ENCODE measurements at regions not wholly inside any gene's neighbourhood (a gene's known extent, or its start where the extent isn't known, plus 50 kb on each side); places are given as distances from the start of the nearest gene placed in this dataset.
"Not testable (repeated sequence)": the region's sequence is repeated elsewhere in the genome, so short reads cannot be mapped to it uniquely, and the experiment has no call there.

DNA sequence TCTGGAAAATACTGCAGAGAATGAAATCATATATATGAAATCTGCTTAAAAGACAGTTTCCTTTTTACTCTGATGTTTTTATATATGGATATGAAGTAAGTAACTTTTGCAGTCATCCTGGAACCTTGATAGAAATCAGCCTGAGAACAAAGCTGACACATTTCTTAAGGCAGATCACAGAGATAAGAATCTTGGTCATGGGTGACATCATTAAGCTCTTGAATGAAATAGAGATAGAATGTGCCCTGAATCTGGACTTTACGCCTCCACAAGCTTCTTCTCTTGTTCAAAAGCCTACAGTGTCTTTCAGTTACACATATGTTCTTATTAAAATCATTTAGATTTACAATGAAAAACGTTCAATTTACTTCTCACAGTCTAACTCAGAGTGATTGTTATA lies 319.1 kb upstream of the CNTNAP2 start:
- no peaks in the 10 kb centered on the region for H3K27me3 ChIP-seq

DNA sequence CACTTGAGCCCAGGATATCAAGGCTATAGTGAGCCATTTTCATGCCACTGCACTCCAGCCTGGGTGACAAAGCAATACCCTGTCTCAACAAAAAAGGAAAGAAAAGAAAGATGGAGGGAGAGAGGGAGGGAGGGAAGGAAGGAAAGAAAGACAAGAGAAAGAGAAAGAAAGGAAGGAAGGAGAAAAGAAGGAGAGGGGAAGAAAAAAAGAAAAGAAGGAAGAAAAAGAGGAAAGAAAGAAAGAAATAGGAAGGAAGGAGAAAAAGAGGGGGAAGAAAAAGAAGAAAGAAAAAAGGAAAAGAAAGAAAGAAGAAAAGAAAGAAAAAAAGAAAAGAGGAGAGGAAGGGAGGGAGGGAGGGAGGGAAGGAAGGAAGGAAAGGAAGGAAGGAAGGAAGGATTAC lies 321.5 kb upstream of the CNTNAP2 start:
- Histone ChIP-seq H2AFZ (no peak overlapping the region), H3K36me3 (replicated peaks; ENCODE audit: insufficient read depth, low read depth) (no peaks in the 10 kb centered on the region), H3K9me2 (replicated peaks; ENCODE audit: insufficient read depth) (no peaks in the 10 kb centered on the region), H3K4me2 (no peak overlapping the region), H3K27ac (no peak overlapping the region), H3K4me3 (no peak overlapping the region), H3K9me3 (ENCODE audit: low read depth) (no peaks in the 10 kb centered on the region), H3K4me1 (ENCODE audit: insufficient read depth) (no peaks in the 10 kb centered on the region), H3K27me3 (no peaks in the 10 kb centered on the region), H4K20me1 (ENCODE audit: insufficient read depth, poor library complexity, severe bottlenecking) (no peaks in the 10 kb centered on the region), H3K79me2 (no peaks in the 10 kb centered on the region)
- TF ChIP-seq EZH2phosphoT487 (IDR thresholded peaks at IDR 0.05; ENCODE audit: low read depth, severe bottlenecking, unreplicated experiment) (no peak), EZH2 (IDR thresholded peaks at IDR 0.05; ENCODE audit: borderline replicate concordance) (no peak)
- TF ChIP-seq, protein P1, sequence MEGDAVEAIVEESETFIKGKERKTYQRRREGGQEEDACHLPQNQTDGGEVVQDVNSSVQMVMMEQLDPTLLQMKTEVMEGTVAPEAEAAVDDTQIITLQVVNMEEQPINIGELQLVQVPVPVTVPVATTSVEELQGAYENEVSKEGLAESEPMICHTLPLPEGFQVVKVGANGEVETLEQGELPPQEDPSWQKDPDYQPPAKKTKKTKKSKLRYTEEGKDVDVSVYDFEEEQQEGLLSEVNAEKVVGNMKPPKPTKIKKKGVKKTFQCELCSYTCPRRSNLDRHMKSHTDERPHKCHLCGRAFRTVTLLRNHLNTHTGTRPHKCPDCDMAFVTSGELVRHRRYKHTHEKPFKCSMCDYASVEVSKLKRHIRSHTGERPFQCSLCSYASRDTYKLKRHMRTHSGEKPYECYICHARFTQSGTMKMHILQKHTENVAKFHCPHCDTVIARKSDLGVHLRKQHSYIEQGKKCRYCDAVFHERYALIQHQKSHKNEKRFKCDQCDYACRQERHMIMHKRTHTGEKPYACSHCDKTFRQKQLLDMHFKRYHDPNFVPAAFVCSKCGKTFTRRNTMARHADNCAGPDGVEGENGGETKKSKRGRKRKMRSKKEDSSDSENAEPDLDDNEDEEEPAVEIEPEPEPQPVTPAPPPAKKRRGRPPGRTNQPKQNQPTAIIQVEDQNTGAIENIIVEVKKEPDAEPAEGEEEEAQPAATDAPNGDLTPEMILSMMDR (IDR thresholded peaks at IDR 0.05; ENCODE audit: poor library complexity) = no peak
- DNase-seq (ENCODE audit: low spot score) = no peak

More for the DNA sequence above, 319.1 kb upstream of the CNTNAP2 start:
- H3K4me1 ChIP-seq (ENCODE audit: insufficient read depth) = no peaks in the 10 kb centered on the region
- no peaks in the 10 kb centered on the region for H3K79me2 ChIP-seq
- H3K4me2 ChIP-seq = no peak overlapping the region
- no peak overlapping the region for H3K27ac ChIP-seq
- no peaks in the 10 kb centered on the region for H3K36me3 ChIP-seq (replicated peaks; ENCODE audit: insufficient read depth, low read depth)
- no peak for DNase-seq (ENCODE audit: low spot score)
- WGBS (ENCODE audit: low lambda C conversion rate, missing lambda C conversion rate) = 56% methylated on average over 2 of the region's 2 CpGs
- no peaks in the 10 kb centered on the region for H4K20me1 ChIP-seq (ENCODE audit: insufficient read depth, poor library complexity, severe bottlenecking)
- TF ChIP-seq EZH2phosphoT487 (IDR thresholded peaks at IDR 0.05; ENCODE audit: low read depth, severe bottlenecking, unreplicated experiment) (no peak), EZH2 (IDR thresholded peaks at IDR 0.05; ENCODE audit: borderline replicate concordance) (no peak)
- TF ChIP-seq, protein P1 (IDR thresholded peaks at IDR 0.05; ENCODE audit: poor library complexity) = no peak
- no peaks in the 10 kb centered on the region for H3K9me3 ChIP-seq (ENCODE audit: low read depth)
- H2AFZ ChIP-seq = no peak overlapping the region
- no peaks in the 10 kb centered on the region for H3K9me2 ChIP-seq (replicated peaks; ENCODE audit: insufficient read depth)
- no peak overlapping the region for H3K4me3 ChIP-seq

DNA sequence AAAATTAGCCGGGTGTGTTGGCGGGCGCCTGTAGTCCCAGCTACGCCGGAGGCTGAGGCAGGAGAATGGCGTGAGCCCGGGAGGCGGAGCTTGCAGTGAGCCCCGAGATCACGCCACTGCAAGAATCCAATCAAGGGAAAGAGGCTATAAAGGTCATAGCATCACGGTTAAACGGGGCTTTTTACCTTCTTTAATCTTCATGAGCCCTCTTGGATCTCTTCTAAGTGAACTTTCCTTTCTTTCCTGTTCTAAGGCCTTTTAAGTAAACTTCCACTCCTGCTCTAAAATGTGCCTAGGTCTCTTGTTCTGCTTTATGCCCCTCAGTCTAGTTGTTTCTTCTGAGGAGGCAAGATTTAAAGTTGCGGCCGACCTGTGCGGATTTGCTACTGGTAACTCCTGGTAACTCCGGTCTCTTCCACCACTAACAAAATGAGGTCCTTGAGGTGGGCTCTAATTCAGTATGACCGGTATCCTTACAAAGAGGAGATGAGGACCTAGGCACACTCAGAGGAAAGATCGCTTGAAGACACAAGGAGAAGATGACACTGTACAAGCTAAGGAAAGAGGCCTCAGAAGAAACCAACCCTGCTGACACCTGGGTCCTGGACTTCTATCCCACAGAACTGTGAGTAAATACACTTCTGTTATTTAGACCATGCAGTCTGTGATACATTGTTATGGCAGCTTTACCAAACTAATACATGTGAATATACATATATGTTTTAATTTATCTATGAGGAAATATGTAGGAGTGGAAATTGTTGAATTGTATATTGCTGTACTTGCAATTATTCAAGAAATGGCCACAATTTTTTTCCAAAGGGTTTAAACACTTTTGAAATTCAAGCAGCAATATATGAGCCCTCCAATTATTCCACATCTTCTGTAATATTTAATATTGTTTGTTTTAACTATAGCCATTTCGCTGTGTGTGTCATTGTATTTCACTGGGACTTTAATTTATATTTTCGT lies 331.5 kb upstream of the CNTNAP2 start:
- TF ChIP-seq EZH2 (IDR thresholded peaks at IDR 0.05; ENCODE audit: borderline replicate concordance) = no peak
- TF ChIP-seq, protein P1 (IDR thresholded peaks at IDR 0.05; ENCODE audit: poor library complexity) = no peak
- no peak for TF ChIP-seq EZH2phosphoT487 (IDR thresholded peaks at IDR 0.05; ENCODE audit: low read depth, severe bottlenecking, unreplicated experiment)
- Histone ChIP-seq H3K4me2 (no peak overlapping the region), H3K36me3 (replicated peaks; ENCODE audit: insufficient read depth, low read depth) (no peaks in the 10 kb centered on the region), H3K4me1 (ENCODE audit: insufficient read depth) (no peaks in the 10 kb centered on the region), H3K79me2 (no peaks in the 10 kb centered on the region), H3K27me3 (no peaks in the 10 kb centered on the region), H3K9me3 (ENCODE audit: low read depth) (no peaks in the 10 kb centered on the region), H3K27ac (no peak overlapping the region), H2AFZ (no peak overlapping the region), H4K20me1 (ENCODE audit: insufficient read depth, poor library complexity, severe bottlenecking) (no peaks in the 10 kb centered on the region), H3K4me3 (no peak overlapping the region), H3K9me2 (replicated peaks; ENCODE audit: insufficient read depth) (no peaks in the 10 kb centered on the region)
- WGBS (ENCODE audit: low lambda C conversion rate, missing lambda C conversion rate) = 89% methylated on average over 20 of the region's 20 CpGs
- DNase-seq (ENCODE audit: low spot score) = no peak

DNA sequence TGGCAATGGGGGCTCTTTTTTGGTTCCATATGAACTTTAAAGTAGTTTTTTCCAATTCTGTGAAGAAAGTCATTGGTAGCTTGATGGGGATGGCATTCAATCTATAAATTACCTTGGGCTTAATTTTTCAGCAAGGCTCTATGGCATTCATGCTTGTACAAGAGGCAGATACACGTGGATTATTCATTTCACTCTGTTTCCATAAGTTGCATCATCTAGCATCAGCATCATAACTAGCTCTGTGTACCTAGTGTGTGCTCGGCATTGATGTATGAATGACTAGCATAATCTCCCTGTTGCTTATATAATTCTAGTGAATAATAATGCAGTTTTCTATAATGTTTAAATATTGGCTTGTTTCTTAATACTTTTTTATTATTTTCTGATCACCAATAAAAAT lies 335.2 kb upstream of the CNTNAP2 start:
- not testable (repeated sequence) for H3K79me2 ChIP-seq; H2AFZ ChIP-seq; H3K4me2 ChIP-seq; H3K4me1 ChIP-seq (ENCODE audit: insufficient read depth); H3K9me2 ChIP-seq (replicated peaks; ENCODE audit: insufficient read depth); H3K4me3 ChIP-seq; H3K9me3 ChIP-seq (ENCODE audit: low read depth); H4K20me1 ChIP-seq (ENCODE audit: insufficient read depth, poor library complexity, severe bottlenecking); H3K27ac ChIP-seq; H3K27me3 ChIP-seq; DNase-seq (ENCODE audit: low spot score); H3K36me3 ChIP-seq (replicated peaks; ENCODE audit: insufficient read depth, low read depth)
- 73% methylated on average over 2 of the region's 2 CpGs for WGBS (ENCODE audit: low lambda C conversion rate, missing lambda C conversion rate)
